ENCODE measurements at regions not wholly inside any gene's neighbourhood (a gene's known extent, or its start where the extent isn't known, plus 50 kb on each side); places are given as distances from the start of the nearest gene placed in this dataset.

DNA sequence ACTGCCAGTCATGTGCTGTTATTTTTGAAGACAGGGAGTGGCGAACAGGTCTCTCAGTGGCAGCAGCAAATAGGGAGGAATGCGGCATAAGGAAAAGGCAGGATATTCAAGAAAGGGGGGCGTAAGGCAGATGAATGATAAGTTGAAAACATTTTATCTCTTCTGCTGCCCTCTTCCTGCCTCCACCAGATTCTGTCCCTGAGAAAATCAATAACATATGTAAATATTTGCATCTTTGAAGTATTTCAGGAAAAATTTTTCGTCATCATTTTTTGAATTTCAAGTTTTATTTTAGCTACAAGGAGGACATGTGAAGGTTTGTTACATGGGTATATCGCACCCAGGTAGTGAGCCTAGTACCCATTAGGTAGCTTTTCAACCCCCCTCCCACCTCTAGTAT is 616.7 kb downstream of the MCTP2 start:
- no peak overlapping the region for H3K4me3 ChIP-seq (replicated peaks; ENCODE audit: insufficient read depth, low read length)
- TF ChIP-seq, protein P1, sequence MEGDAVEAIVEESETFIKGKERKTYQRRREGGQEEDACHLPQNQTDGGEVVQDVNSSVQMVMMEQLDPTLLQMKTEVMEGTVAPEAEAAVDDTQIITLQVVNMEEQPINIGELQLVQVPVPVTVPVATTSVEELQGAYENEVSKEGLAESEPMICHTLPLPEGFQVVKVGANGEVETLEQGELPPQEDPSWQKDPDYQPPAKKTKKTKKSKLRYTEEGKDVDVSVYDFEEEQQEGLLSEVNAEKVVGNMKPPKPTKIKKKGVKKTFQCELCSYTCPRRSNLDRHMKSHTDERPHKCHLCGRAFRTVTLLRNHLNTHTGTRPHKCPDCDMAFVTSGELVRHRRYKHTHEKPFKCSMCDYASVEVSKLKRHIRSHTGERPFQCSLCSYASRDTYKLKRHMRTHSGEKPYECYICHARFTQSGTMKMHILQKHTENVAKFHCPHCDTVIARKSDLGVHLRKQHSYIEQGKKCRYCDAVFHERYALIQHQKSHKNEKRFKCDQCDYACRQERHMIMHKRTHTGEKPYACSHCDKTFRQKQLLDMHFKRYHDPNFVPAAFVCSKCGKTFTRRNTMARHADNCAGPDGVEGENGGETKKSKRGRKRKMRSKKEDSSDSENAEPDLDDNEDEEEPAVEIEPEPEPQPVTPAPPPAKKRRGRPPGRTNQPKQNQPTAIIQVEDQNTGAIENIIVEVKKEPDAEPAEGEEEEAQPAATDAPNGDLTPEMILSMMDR (IDR thresholded peaks at IDR 0.05; ENCODE audit: insufficient read depth, low read length): no peak
- TF ChIP-seq, protein P2, sequence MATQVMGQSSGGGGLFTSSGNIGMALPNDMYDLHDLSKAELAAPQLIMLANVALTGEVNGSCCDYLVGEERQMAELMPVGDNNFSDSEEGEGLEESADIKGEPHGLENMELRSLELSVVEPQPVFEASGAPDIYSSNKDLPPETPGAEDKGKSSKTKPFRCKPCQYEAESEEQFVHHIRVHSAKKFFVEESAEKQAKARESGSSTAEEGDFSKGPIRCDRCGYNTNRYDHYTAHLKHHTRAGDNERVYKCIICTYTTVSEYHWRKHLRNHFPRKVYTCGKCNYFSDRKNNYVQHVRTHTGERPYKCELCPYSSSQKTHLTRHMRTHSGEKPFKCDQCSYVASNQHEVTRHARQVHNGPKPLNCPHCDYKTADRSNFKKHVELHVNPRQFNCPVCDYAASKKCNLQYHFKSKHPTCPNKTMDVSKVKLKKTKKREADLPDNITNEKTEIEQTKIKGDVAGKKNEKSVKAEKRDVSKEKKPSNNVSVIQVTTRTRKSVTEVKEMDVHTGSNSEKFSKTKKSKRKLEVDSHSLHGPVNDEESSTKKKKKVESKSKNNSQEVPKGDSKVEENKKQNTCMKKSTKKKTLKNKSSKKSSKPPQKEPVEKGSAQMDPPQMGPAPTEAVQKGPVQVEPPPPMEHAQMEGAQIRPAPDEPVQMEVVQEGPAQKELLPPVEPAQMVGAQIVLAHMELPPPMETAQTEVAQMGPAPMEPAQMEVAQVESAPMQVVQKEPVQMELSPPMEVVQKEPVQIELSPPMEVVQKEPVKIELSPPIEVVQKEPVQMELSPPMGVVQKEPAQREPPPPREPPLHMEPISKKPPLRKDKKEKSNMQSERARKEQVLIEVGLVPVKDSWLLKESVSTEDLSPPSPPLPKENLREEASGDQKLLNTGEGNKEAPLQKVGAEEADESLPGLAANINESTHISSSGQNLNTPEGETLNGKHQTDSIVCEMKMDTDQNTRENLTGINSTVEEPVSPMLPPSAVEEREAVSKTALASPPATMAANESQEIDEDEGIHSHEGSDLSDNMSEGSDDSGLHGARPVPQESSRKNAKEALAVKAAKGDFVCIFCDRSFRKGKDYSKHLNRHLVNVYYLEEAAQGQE (IDR thresholded peaks at IDR 0.05; ENCODE audit: insufficient replicate concordance, low read depth): no peak
- TF ChIP-seq GABPA (IDR thresholded peaks at IDR 0.05; ENCODE audit: low read depth) (no peak), POLR2AphosphoS5 (IDR thresholded peaks at IDR 0.05; ENCODE audit: low read depth) (no peak), SPI1 (IDR thresholded peaks at IDR 0.05; ENCODE audit: borderline replicate concordance, low read depth) (no peak)
- no peak for DNase-seq (ENCODE audit: low read depth in 1 of 2, low spot score in 1 of 2)
- no peak overlapping the region for H3K27ac ChIP-seq (replicated peaks)
- peaks cover 34% of the 10 kb centered on the region for H3K27me3 ChIP-seq (ENCODE audit: insufficient read depth, poor library complexity, severe bottlenecking)

DNA sequence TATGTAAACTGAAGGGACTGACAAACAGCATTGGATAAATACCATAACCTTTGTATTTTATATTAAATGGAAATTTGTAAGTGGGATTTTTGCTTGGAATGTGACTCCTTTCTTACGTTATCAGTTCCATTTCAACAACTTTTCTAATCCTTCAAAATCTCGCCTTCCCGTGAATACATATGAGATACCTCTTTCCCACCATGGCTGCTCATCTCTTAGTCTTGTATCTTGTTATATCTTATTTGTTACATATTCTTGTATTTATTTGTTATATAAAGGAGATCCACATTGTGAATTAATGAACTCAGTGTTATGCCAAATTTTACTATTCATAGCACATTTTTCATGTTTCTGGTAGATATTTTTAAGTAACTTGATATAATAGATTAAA is 623.7 kb downstream of the MCTP2 start:
- Histone ChIP-seq H3K4me3 (replicated peaks; ENCODE audit: insufficient read depth, low read length) (no peak overlapping the region), H3K27ac (replicated peaks) (no peak overlapping the region), H3K27me3 (ENCODE audit: insufficient read depth, poor library complexity, severe bottlenecking) (peaks cover 5% of the 10 kb centered on the region)
- TF ChIP-seq, protein P2 (IDR thresholded peaks at IDR 0.05; ENCODE audit: insufficient replicate concordance, low read depth): no peak
- TF ChIP-seq GABPA (IDR thresholded peaks at IDR 0.05; ENCODE audit: low read depth): no peak
- TF ChIP-seq SPI1 (IDR thresholded peaks at IDR 0.05; ENCODE audit: borderline replicate concordance, low read depth): no peak
- no peak for TF ChIP-seq POLR2AphosphoS5 (IDR thresholded peaks at IDR 0.05; ENCODE audit: low read depth)
- TF ChIP-seq, protein P1 (IDR thresholded peaks at IDR 0.05; ENCODE audit: insufficient read depth, low read length): no peak
- DNase-seq (ENCODE audit: low read depth in 1 of 2, low spot score in 1 of 2): no peak

DNA sequence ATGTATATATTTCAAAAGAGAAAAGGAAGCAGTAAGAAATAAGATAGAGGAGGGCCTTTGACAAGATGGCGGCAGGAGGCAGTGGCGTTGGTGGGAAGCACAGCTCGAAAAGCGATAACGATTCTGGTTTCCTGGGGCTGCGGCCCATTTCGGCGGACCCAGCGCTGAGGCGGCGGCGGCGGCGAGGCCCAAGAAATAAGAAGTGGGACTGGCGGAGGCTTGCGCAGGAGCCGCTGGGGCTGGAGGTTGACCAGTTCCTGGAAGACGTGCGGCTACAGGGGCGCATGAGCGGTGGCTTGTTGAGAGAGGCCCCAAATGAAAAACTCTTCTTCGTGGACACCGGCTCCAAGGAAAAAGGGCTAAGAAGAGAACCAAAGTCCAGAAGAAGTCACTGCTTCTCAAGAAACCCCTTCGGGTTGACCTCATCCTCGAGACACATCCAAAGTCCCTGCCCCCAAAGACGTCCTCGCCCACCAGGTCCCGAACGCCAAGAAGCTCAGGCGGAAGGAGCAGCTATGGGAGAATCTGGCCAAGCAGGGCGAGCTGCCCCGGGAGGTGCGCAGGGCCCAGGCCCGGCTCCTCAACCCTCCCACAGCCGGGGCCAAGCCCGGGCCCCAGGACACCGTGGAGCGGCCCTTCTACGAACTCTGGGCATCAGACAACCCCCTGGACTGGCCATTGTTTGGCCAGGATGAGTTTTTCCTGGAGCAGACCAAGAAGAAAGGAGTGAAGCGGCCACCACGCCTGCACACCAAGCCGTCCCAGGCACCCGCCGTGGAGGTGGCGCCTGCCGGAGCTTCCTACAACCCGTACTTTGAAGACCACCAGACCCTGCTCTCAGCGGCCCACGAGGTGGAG is 624.3 kb downstream of the MCTP2 start:
- DNase-seq (ENCODE audit: low read depth in 1 of 2, low spot score in 1 of 2): no peak
- Histone ChIP-seq H3K27ac (replicated peaks) (no peak overlapping the region), H3K4me3 (replicated peaks; ENCODE audit: insufficient read depth, low read length) (no peak overlapping the region), H3K27me3 (ENCODE audit: insufficient read depth, poor library complexity, severe bottlenecking) (peaks cover 3% of the 10 kb centered on the region)
- TF ChIP-seq, protein P1 (IDR thresholded peaks at IDR 0.05; ENCODE audit: insufficient read depth, low read length): no peak
- TF ChIP-seq, protein P2 (IDR thresholded peaks at IDR 0.05; ENCODE audit: insufficient replicate concordance, low read depth): no peak
- no peak for TF ChIP-seq POLR2AphosphoS5 (IDR thresholded peaks at IDR 0.05; ENCODE audit: low read depth)
- no peak for TF ChIP-seq GABPA (IDR thresholded peaks at IDR 0.05; ENCODE audit: low read depth)
- no peak for TF ChIP-seq SPI1 (IDR thresholded peaks at IDR 0.05; ENCODE audit: borderline replicate concordance, low read depth)
